Coronary artery (tissue), 2 donors: ENCODE measurements at regions not wholly inside any gene's neighbourhood (a gene's known extent, or its start where the extent isn't known, plus 50 kb on each side); places are given as distances from the start of the nearest gene placed in this dataset.

Experiments
- DNase-seq: peaks from one replicate; pipeline ENCODE4 v3.0.0-alpha.2; 2017; ENCODE audit warnings: low spot score
- H3K27ac ChIP-seq, 2 donors: fragments of 200-600 bp; sonication (generic); one replicate each; pipeline ENCODE4 v1.5.1; 2016 to 2019
- H3K4me3 ChIP-seq: fragments of 200-600 bp; sonication (generic); 2 replicates; pipeline ENCODE4 v1.5.1; 2016; ENCODE audit warnings: mild to moderate bottlenecking, moderate library complexity
- CTCF ChIP-seq: fragments of 200-600 bp; sonication (generic); IDR thresholded peaks from one replicate; pipeline ENCODE4 v1.5.1; 2019; ENCODE audit warnings: antibody characterized with exemption

- Histone ChIP-seq H3K27ac (no peak overlapping the region), H3K4me3 (no peak overlapping the region)
- no peak for DNase-seq
- no peak for TF ChIP-seq CTCF
Observed at GRCh38 chr6:4567141-4567540, 209.1 kb upstream of the CDYL start.

DNA sequence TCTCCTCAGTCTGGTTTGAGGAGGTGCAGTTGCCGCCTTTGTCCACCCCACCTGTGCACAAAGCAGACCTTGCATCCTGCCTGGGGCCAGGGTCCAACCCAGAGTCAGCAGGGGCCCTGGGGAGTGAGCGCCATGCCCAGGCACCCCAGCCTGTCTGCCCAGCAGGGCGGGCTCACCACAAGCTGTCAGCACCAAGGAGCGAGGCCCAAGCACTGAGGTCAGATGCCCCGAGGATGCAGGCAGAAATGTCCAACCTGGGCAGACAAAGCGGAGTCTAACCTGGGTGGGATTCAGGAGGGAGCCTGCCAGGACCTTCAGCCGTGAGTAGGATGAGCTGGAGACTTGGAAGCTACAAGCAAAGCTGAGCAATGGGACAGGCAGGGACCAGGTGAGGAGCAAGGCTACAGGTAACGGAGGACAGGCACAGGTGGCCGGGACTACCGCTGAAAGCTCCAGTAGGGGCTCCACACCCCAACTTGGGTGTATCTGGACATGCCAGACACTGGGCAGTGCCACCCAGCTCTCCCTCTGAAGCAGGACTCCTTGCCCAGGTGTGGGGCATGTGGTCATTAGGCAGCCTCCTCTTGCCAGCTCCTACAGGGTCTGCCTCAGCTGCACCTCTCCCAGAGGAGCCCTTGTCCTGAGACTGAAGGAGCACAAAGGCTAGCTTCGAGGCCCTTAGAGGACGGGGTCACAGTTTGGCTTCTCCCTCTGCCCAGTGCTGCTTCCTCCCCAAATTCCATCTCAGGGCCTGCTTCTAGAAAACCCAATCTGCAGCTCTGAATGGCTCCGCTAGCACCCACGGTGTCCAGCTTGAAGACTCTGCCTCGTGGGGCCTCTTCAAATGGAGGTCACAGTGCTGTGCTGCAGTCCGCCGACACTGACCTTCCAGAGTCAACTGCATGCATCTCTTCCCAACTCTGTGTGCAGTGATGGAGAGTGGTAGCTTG, 210.6 kb upstream of the CDYL start:
- H3K4me3 ChIP-seq: no peak overlapping the region
- TF ChIP-seq CTCF: no peak
- no peak overlapping the region for H3K27ac ChIP-seq
- DNase-seq: peak; percentile 62

- no peak for TF ChIP-seq CTCF
- peak; percentile 54 for DNase-seq
- Histone ChIP-seq H3K4me3 (no peak overlapping the region), H3K27ac (no peak overlapping the region)
Observed at GRCh38 chr6:4564801-4565271, 211.4 kb upstream of the CDYL start.

DNA sequence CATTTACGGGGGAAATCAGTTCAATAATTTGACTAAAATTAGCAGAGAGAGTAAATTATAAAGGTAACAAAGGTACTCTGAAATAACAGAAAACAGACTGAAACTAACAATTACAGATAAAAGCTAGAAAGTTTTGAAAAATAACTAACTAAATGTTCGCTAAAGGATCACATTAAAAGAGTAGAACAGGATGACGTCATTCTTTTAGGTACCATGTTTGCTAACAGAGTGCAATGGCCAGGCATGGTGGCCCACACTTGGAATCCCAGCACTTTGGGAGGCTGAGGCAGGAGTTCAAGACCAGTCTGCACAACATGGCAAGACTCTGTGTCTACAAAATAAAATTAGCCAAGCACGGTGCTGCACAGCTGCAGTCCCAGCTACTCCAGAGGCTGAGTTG, 212.3 kb upstream of the CDYL start:
- no peak overlapping the region for H3K27ac ChIP-seq
- DNase-seq: peak; percentile 40
- no peak overlapping the region for H3K4me3 ChIP-seq
- no peak for TF ChIP-seq CTCF

GRCh38 chr6:4563156-4563555, 213.0 kb upstream of the CDYL start:
- peak; percentile 12 for DNase-seq
- no peak for TF ChIP-seq CTCF
- Histone ChIP-seq H3K4me3 (no peak overlapping the region), H3K27ac (no peak overlapping the region)

DNA sequence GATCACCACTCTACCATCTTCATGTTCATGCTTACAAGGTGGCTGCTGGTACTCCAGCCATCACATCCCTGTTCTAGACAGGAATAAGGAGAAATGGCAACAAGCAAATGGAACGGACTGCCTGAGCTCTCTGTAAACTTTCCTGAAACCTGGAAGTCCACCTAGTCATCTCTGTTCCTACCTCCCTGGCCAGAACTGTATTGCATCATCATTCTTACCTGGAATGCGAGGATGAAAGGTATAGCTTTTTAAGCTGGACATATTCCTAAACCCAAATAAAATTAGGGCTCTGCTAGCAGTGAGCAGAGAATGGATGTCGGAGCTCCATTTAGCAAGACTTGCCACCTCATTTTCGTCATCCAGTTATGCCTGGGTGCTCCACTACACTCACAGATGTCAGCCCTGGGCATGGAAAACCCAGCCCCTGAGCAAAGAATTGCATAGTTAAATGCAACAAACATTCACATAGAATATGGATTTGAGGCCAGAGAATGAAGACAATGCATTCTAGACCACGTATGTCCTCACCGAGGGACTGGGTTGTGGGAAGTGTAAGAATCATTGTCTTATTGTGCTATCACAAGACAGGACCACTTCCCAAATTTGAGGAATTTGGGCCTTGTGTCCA, 214.3 kb upstream of the CDYL start:
- TF ChIP-seq CTCF: no peak
- no peak overlapping the region for H3K4me3 ChIP-seq
- no peak overlapping the region for H3K27ac ChIP-seq
- DNase-seq: peak; percentile 17
